ENCODE measurements at regions not wholly inside any gene's neighbourhood (a gene's known extent, or its start where the extent isn't known, plus 50 kb on each side); places are given as distances from the start of the nearest gene placed in this dataset.

DNA sequence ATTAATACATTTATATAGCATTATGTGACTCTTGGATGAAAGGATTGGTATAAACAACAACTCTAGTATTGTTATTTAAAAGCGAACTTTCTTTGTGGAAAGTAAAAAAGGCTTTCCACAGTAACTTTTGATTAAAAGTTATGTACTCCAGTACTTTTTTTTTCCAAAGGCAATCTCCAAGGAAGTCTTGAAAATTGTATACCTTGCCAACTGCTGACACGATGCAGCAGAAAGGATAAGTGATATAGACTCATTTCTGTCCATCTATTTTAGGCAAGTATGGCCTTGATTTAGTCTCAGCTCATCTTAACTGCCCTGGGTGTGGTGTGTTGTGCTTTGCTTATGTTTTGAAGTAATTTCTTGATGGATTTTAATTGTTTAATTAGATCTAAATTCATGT, 79.7 kb downstream of the OTOL1 start:
- Mint-ChIP-seq H3K4me1 (ENCODE audit: low read depth) (no peaks in the 10 kb centered on the region), H3K9me3 (no peaks in the 10 kb centered on the region), H3K27me3 (no peaks in the 10 kb centered on the region), H3K36me3 (ENCODE audit: low read depth) (no peaks in the 10 kb centered on the region), H3K27ac (no peak overlapping the region), H3K4me3 (no peak overlapping the region)
- H3K36me3 ChIP-seq (ENCODE audit: insufficient read depth, low read length) = no peaks in the 10 kb centered on the region
- intact Hi-C loops (cut with DNase I, micrococcal nuclease) = no loop called here
- no peaks in the 10 kb centered on the region for H3K27me3 ChIP-seq (ENCODE audit: control insufficient read depth in 1 of 2, insufficient read depth in 2 of 2, low read length in 2 of 2)
- no peaks in the 10 kb centered on the region for H3K9me3 ChIP-seq (ENCODE audit: control insufficient read depth in 1 of 2, insufficient read depth in 1 of 2, low read length in 2 of 2)
- no peak for TF ChIP-seq CTCF (IDR thresholded peaks at IDR 0.05)
- ChIA-PET POLR2A (no interaction called here), CTCF (no interaction called here)
- no peak for ATAC-seq (ENCODE audit: poor library complexity)
- H3K4me1 ChIP-seq (ENCODE audit: insufficient read depth, low read length) = no peaks in the 10 kb centered on the region
- H3K4me3 ChIP-seq (ENCODE audit: low read length) = no peak overlapping the region
- H3K27ac ChIP-seq (ENCODE audit: low read depth in 1 of 2, low read length in 2 of 2) = no peak overlapping the region
- no peak for DNase-seq

- no peaks in the 10 kb centered on the region for H3K4me1 Mint-ChIP-seq (ENCODE audit: low read depth)
- no peaks in the 10 kb centered on the region for H3K36me3 Mint-ChIP-seq (ENCODE audit: low read depth)
- intact Hi-C loops (cut with DNase I, micrococcal nuclease) = no loop called here
- H3K9me3 Mint-ChIP-seq = no peaks in the 10 kb centered on the region
- no peak overlapping the region for H3K27ac ChIP-seq (ENCODE audit: low read depth in 1 of 2, low read length in 2 of 2)
- H3K4me1 ChIP-seq (ENCODE audit: insufficient read depth, low read length) = no peaks in the 10 kb centered on the region
- ATAC-seq (ENCODE audit: poor library complexity) (no peak), DNase-seq (no peak)
- H3K27ac Mint-ChIP-seq = no peak overlapping the region
- H3K4me3 Mint-ChIP-seq = no peak overlapping the region
- ChIA-PET CTCF (no interaction called here), POLR2A (no interaction called here)
- no peak overlapping the region for H3K4me3 ChIP-seq (ENCODE audit: low read length)
- no peaks in the 10 kb centered on the region for H3K36me3 ChIP-seq (ENCODE audit: insufficient read depth, low read length)
- no peak for TF ChIP-seq CTCF (IDR thresholded peaks at IDR 0.05)
- H3K27me3 Mint-ChIP-seq = no peaks in the 10 kb centered on the region
- no peaks in the 10 kb centered on the region for H3K9me3 ChIP-seq (ENCODE audit: control insufficient read depth in 1 of 2, insufficient read depth in 1 of 2, low read length in 2 of 2)
- no peaks in the 10 kb centered on the region for H3K27me3 ChIP-seq (ENCODE audit: control insufficient read depth in 1 of 2, insufficient read depth in 2 of 2, low read length in 2 of 2)
These were observed 80.3 kb downstream of the OTOL1 start for GRCh38 chr3:161576714-161577510.

- no peaks in the 10 kb centered on the region for H3K36me3 Mint-ChIP-seq (ENCODE audit: low read depth)
These were observed 81.1 kb downstream of the OTOL1 start for GRCh38 chr3:161577662-161578061.

More at GRCh38 chr3:161577662-161578061, 81.1 kb downstream of the OTOL1 start:
- H3K4me1 Mint-ChIP-seq (ENCODE audit: low read depth) = no peaks in the 10 kb centered on the region
- ChIA-PET CTCF (no interaction called here), POLR2A (no interaction called here)
- Histone ChIP-seq H3K4me1 (ENCODE audit: insufficient read depth, low read length) (no peaks in the 10 kb centered on the region), H3K36me3 (ENCODE audit: insufficient read depth, low read length) (no peaks in the 10 kb centered on the region), H3K9me3 (ENCODE audit: control insufficient read depth in 1 of 2, insufficient read depth in 1 of 2, low read length in 2 of 2) (no peaks in the 10 kb centered on the region), H3K27me3 (ENCODE audit: control insufficient read depth in 1 of 2, insufficient read depth in 2 of 2, low read length in 2 of 2) (no peaks in the 10 kb centered on the region), H3K4me3 (ENCODE audit: low read length) (no peak overlapping the region), H3K27ac (ENCODE audit: low read depth in 1 of 2, low read length in 2 of 2) (no peak overlapping the region)
- ATAC-seq (ENCODE audit: poor library complexity) = no peak
- no peak for DNase-seq
- TF ChIP-seq CTCF (IDR thresholded peaks at IDR 0.05) = no peak
- intact Hi-C loops (cut with DNase I, micrococcal nuclease) = no loop called here
- H3K27me3 Mint-ChIP-seq = no peaks in the 10 kb centered on the region
- H3K4me3 Mint-ChIP-seq = no peak overlapping the region
- no peak overlapping the region for H3K27ac Mint-ChIP-seq
- no peaks in the 10 kb centered on the region for H3K9me3 Mint-ChIP-seq

Data from CD4-positive, alpha-beta T cell (primary cell).